GM12878 (cell line): ENCODE measurements at regions not wholly inside any gene's neighbourhood (a gene's known extent, or its start where the extent isn't known, plus 50 kb on each side); places are given as distances from the start of the nearest gene placed in this dataset.

Source experiments
- ATAC-seq: fragments of 200-7000 bp; cut with Tn5 transposase; 3 replicates; pipeline ENCODE4 v1.9.1; 2020; ENCODE audit warnings: mild to moderate bottlenecking, moderate library complexity
- BruUV-seq: library from RNA; stranded (reverse); fragments of 400-500 nt; replicated peaks from 2 replicates; lab custom pipeline; 2021; lab: Mats Ljungman, UMichigan
- CTCF ChIA-PET: fragments of 300-600 bp; sonication (Branson Sonifier 250); formaldehyde crosslinking; extraction: SDS; loops from one replicate; lab custom pipeline; 2021; ENCODE audit warnings: inconsistent platforms; lab: Yijun Ruan, JAX
- POLR2A ChIA-PET: fragments of 350-600 bp; formaldehyde crosslinking; extraction: SDS; loops from one replicate; lab custom pipeline; 2021; ENCODE audit warnings: inconsistent platforms; lab: Charles Lee
- RAD21 ChIA-PET: fragments of 300-600 bp; sonication (Branson Sonifier 250); formaldehyde crosslinking; loops from one replicate; lab custom pipeline; 2023; ENCODE audit warnings: antibody characterized with exemption; ENCODE audit not compliant: unreplicated experiment; lab: Charles Lee
- SMC1A ChIA-PET: fragments of 300-600 bp; sonication (Branson Sonifier 250); formaldehyde crosslinking; loops from one replicate; lab custom pipeline; 2023; ENCODE audit not compliant: unreplicated experiment, uncharacterized antibody; lab: Charles Lee
- DNase-seq: peaks from one replicate; pipeline ENCODE4 v3.0.0-alpha.2; 2011; ENCODE audit warnings: low read depth, low spot score
- FAIRE-seq: peaks from 3 replicates; lab custom pipeline; 2011; peaks lifted over from hg19 to GRCh38; lab: Jason Lieb, UNC
- H2AFZ ChIP-seq: 2 replicates; pipeline ENCODE4 v1.6.0; 2011; ENCODE audit warnings: low read depth, low read length, control low read depth; ENCODE audit not compliant: control insufficient read depth
- H3K27ac ChIP-seq: 2 replicates; pipeline ENCODE4 v1.5.1; 2011; ENCODE audit warnings: control low read depth; ENCODE audit not compliant: control insufficient read depth, insufficient read depth
- H3K27me3 ChIP-seq, 2 experiments: replicated peaks in 1 of 2; 2 replicates each; pipeline versions ENCODE4 v1.6.0 to v1.6.1; 2011; ENCODE audit warnings: low read length in 1 of 2; ENCODE audit not compliant: control insufficient read depth in 2 of 2, insufficient read depth in 2 of 2
- H3K36me3 ChIP-seq, 2 experiments: 2 replicates each; pipeline ENCODE4 v1.5.1; 2011; ENCODE audit warnings: low read length in 1 of 2; ENCODE audit not compliant: control insufficient read depth in 2 of 2, insufficient read depth in 2 of 2
- H3K4me1 ChIP-seq: 2 replicates; pipeline ENCODE4 v1.6.1; 2011; ENCODE audit warnings: mild to moderate bottlenecking, low read length, moderate library complexity, mixed read lengths; ENCODE audit not compliant: control insufficient read depth, insufficient read depth
- H3K4me2 ChIP-seq: 2 replicates; pipeline ENCODE4 v1.6.0; 2011; ENCODE audit warnings: control low read depth; ENCODE audit not compliant: control insufficient read depth, insufficient read depth
- H3K4me3 ChIP-seq: fragments of 200-600 bp; sonication (generic); 2 replicates; pipeline ENCODE4 v1.5.1; 2016
- H3K79me2 ChIP-seq: 2 replicates; pipeline ENCODE4 v1.6.0; 2011; ENCODE audit warnings: low read length; ENCODE audit not compliant: control insufficient read depth, insufficient read depth
- H3K9ac ChIP-seq: 2 replicates; pipeline ENCODE4 v1.8.0; 2011; ENCODE audit warnings: low read length, control low read depth, mixed read lengths; ENCODE audit not compliant: control insufficient read depth, insufficient read depth
- H3K9me3 ChIP-seq: replicated peaks from 3 replicates; pipeline ENCODE4 v1.5.1; 2011; ENCODE audit warnings: mild to moderate bottlenecking, low read length; ENCODE audit not compliant: control insufficient read depth, insufficient read depth
- H4K20me1 ChIP-seq: 2 replicates; pipeline ENCODE4 v1.6.0; 2011; ENCODE audit not compliant: control insufficient read depth, insufficient read depth
- BCL11A ChIP-seq: IDR thresholded peaks from 2 replicates; pipeline ENCODE4 v1.6.1; 2011; ENCODE audit warnings: low read depth, low read length
- BHLHE40 ChIP-seq, 2 experiments: fragments of 450-650 bp in 1 of 2; IDR thresholded peaks; 2 replicates each; pipeline ENCODE4 v1.6.1; 2011 to 2017; ENCODE audit warnings: low read depth in 2 of 2, borderline replicate concordance in 1 of 2, improper control_type of control experiment in 1 of 2, low read length in 1 of 2, mild to moderate bottlenecking in 1 of 2
- CREB1 ChIP-seq: IDR thresholded peaks from 2 replicates; pipeline ENCODE4 v1.6.1; 2012; ENCODE audit warnings: low read depth, mild to moderate bottlenecking, inconsistent platforms
- CREM ChIP-seq: IDR thresholded peaks from 2 replicates; pipeline ENCODE4 v1.6.1; 2014; ENCODE audit warnings: antibody characterized with exemption, low read depth
- DPF2 ChIP-seq: fragments of 450-650 bp; IDR thresholded peaks from 2 replicates; pipeline ENCODE4 v1.6.1; 2017; ENCODE audit warnings: mild to moderate bottlenecking
- EGR1 ChIP-seq, 2 experiments: IDR thresholded peaks; 1 replicate in 1 of 2; 2 replicates in 1 of 2; pipeline ENCODE4 v1.6.1; 2011 to 2012; ENCODE audit warnings: low read depth in 2 of 2, low read length in 2 of 2, borderline replicate concordance in 1 of 2, mild to moderate bottlenecking in 1 of 2, moderate library complexity in 1 of 2
- FOXM1 ChIP-seq: IDR thresholded peaks from 2 replicates; pipeline ENCODE4 v1.6.1; 2012; ENCODE audit warnings: low read depth, mild to moderate bottlenecking, inconsistent platforms, low read length, moderate library complexity
- IKZF1 ChIP-seq: fragments of 450-650 bp; conservative IDR thresholded peaks from 2 replicates; pipeline ENCODE4 v1.6.1; 2017; ENCODE audit warnings: antibody characterized with exemption, mild to moderate bottlenecking
- IKZF2 ChIP-seq, 2 experiments: fragments of 450-650 bp; IDR thresholded peaks; 2 replicates each; pipeline ENCODE4 v1.6.1; 2017; ENCODE audit warnings: mild to moderate bottlenecking in 2 of 2, moderate library complexity in 2 of 2
- MEF2B ChIP-seq: fragments of 450-650 bp; IDR thresholded peaks from 2 replicates; pipeline ENCODE4 v1.6.1; 2018; ENCODE audit warnings: mild to moderate bottlenecking, moderate library complexity; ENCODE audit not compliant: partially characterized antibody, poor library complexity, severe bottlenecking
- MTA3 ChIP-seq: IDR thresholded peaks from 2 replicates; pipeline ENCODE4 v1.6.1; 2012; ENCODE audit warnings: low read length, inconsistent platforms, borderline replicate concordance
- SMC3 ChIP-seq: IDR thresholded peaks from 2 replicates; pipeline ENCODE4 v1.6.1; 2011; ENCODE audit warnings: low read length, improper control_type of control experiment, borderline replicate concordance
- TCF12 ChIP-seq: IDR thresholded peaks from 2 replicates; pipeline ENCODE4 v1.6.1; 2011; ENCODE audit warnings: low read depth, mild to moderate bottlenecking, low read length
- YY1 ChIP-seq: IDR thresholded peaks from 2 replicates; pipeline ENCODE4 v1.6.1; 2011; ENCODE audit warnings: low read depth, mild to moderate bottlenecking, low read length
- WGBS: methylation state at CpG from one replicate; pipeline ENCODE4 v1.1.6; 2016; ENCODE audit warnings: low lambda C conversion rate; ENCODE audit not compliant: insufficient replicate concordance, insufficient coverage; ENCODE audit errors: missing lambda C conversion rate; 5-methylcytosine and 5-hydroxymethylcytosine counted together
- in situ Hi-C: fragments of 300-500 bp; cut with MboI; formaldehyde crosslinking; loops from 9 replicates; pipeline ENCODE4 v1.14.3; 2018; ENCODE audit warnings: mixed read lengths
- intact Hi-C: fragments of 100-400 bp; cut with micrococcal nuclease; formaldehyde crosslinking; loops from one replicate; pipeline ENCODE4 v1.14.2; 2022; ENCODE audit not compliant: unreplicated experiment
- TF ChIP-seq, protein P1 (sequence below): fragments of 450-650 bp; IDR thresholded peaks from 2 replicates; pipeline ENCODE4 v1.6.1; 2017; ENCODE audit warnings: mild to moderate bottlenecking, moderate library complexity
- TF ChIP-seq, protein P2 (sequence below): IDR thresholded peaks from 2 replicates; pipeline ENCODE4 v1.6.1; 2012; ENCODE audit warnings: low read depth, low read length, improper control_type of control experiment
- TF ChIP-seq, protein P3 (sequence below): fragments of 450-650 bp; IDR thresholded peaks from 2 replicates; pipeline ENCODE4 v1.6.1; 2016; ENCODE audit warnings: mild to moderate bottlenecking
- TF ChIP-seq, protein P4 (sequence below): IDR thresholded peaks from 2 replicates; pipeline ENCODE4 v1.6.1; 2011; ENCODE audit warnings: mild to moderate bottlenecking, low read depth, low read length, moderate library complexity; ENCODE audit not compliant: insufficient replicate concordance

DNA sequence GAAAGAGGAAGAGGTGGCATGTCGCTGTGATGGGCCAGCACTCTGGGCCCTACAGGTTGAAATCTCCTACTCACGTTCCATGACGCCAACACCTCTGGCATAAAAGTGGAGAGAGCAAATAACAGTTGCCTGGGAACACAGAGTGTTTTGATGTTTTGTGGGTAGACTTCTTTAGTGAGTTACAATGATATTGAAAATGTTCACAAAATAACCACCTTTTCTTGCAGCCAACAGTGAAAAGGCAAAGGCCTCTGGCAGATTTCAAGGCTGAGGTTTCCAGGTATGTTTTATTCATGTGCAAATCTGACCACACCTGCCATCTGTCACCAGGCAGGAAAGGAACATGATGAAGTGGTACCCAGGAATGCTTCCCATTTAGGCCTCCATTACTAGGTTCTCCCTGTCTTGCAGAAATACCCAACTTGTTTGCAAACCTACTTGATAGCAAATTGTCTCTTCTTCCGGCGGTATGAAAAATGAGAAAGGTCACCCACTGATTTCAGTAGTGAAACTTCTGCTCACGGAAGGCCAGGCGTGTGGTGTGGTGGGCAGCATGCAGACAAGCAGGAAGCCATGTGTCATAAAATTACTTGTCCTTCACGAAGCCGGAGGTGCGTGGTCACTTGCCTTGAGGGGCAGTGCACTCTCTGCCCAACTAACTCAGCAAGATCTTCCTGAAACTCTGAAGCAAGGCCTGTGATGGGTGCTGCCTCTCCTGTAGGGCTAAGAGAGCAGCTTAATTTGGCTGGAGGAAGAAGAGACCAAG, 299.1 kb upstream of the PRDM1 start:
- Histone ChIP-seq H3K4me2 (no peak overlapping the region; the same call in 1 of the 2 replicates), H3K27ac (no peak overlapping the region), H3K4me1 (peaks cover 33% of the 10 kb centered on the region), H2AFZ (no peak overlapping the region), H4K20me1 (no peaks in the 10 kb centered on the region), H3K9me3 (peaks cover 16% of the 10 kb centered on the region), H3K36me3 (no peaks in the 10 kb centered on the region), H3K4me3 (no peak overlapping the region), H3K9ac (no peak overlapping the region), H3K27me3 (no peaks in the 10 kb centered on the region), H3K79me2 (no peaks in the 10 kb centered on the region)
- ATAC-seq (peak; percentile 77), DNase-seq (peak; percentile 74), FAIRE-seq (no peak)
- POLR2A ChIA-PET = no interaction called here
- intact Hi-C loops = loop anchor here (5.0 kb wide), 1 partner anchor 355 kb away; no protein-coding TSS in a partner anchor
- WGBS = 27% methylated on average over 10 of the region's 10 CpGs
- no TSS peak for BruUV-seq
- CTCF ChIA-PET = no interaction called here
- in situ Hi-C loops = no loop called here
- SMC1A ChIA-PET = no interaction called here
- RAD21 ChIA-PET = no interaction called here
- TF ChIP-seq EGR1 (IDR thresholded peaks at IDR 0.05; ENCODE audit: borderline replicate concordance in 1 of 2, low read depth in 2 of 2, low read length in 2 of 2) (peak in 1 of 2 experiments; percentile 48; a peak in 1 of 3 replicates), DPF2 (peak; percentile 57; the same call in 1 of the 2 replicates), MTA3 (peak; percentile 78; the same call in 1 of the 2 replicates), BHLHE40 (IDR thresholded peaks at IDR 0.05; ENCODE audit: borderline replicate concordance in 1 of 2, low read depth in 2 of 2, low read length in 1 of 2) (peak; percentile 32 to 41; a peak in 2 of 4 replicates), CREM (peak; percentile 69), MEF2B (peak; percentile 60), IKZF1 (peak; percentile 63), TCF12 (0 out of 2 replicates have a peak, but pooled peaks have one; percentile 47), FOXM1 (peak; percentile 83), BCL11A (peak; percentile 92), IKZF2 (IDR thresholded peaks at IDR 0.05) (peak; percentile 48 to 69; a peak in 3 of 4 replicates), YY1 (no peak), CREB1 (peak; percentile 54; the same call in 1 of the 2 replicates), SMC3 (no peak)
- TF ChIP-seq, protein P1, sequence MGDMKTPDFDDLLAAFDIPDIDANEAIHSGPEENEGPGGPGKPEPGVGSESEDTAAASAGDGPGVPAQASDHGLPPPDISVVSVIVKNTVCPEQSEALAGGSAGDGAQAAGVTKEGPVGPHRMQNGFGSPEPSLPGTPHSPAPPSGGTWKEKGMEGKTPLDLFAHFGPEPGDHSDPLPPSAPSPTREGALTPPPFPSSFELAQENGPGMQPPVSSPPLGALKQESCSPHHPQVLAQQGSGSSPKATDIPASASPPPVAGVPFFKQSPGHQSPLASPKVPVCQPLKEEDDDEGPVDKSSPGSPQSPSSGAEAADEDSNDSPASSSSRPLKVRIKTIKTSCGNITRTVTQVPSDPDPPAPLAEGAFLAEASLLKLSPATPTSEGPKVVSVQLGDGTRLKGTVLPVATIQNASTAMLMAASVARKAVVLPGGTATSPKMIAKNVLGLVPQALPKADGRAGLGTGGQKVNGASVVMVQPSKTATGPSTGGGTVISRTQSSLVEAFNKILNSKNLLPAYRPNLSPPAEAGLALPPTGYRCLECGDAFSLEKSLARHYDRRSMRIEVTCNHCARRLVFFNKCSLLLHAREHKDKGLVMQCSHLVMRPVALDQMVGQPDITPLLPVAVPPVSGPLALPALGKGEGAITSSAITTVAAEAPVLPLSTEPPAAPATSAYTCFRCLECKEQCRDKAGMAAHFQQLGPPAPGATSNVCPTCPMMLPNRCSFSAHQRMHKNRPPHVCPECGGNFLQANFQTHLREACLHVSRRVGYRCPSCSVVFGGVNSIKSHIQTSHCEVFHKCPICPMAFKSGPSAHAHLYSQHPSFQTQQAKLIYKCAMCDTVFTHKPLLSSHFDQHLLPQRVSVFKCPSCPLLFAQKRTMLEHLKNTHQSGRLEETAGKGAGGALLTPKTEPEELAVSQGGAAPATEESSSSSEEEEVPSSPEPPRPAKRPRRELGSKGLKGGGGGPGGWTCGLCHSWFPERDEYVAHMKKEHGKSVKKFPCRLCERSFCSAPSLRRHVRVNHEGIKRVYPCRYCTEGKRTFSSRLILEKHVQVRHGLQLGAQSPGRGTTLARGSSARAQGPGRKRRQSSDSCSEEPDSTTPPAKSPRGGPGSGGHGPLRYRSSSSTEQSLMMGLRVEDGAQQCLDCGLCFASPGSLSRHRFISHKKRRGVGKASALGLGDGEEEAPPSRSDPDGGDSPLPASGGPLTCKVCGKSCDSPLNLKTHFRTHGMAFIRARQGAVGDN = peak; percentile 92
- TF ChIP-seq, protein P2, sequence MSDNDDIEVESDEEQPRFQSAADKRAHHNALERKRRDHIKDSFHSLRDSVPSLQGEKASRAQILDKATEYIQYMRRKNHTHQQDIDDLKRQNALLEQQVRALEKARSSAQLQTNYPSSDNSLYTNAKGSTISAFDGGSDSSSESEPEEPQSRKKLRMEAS = peak; percentile 89
- TF ChIP-seq, protein P3, sequence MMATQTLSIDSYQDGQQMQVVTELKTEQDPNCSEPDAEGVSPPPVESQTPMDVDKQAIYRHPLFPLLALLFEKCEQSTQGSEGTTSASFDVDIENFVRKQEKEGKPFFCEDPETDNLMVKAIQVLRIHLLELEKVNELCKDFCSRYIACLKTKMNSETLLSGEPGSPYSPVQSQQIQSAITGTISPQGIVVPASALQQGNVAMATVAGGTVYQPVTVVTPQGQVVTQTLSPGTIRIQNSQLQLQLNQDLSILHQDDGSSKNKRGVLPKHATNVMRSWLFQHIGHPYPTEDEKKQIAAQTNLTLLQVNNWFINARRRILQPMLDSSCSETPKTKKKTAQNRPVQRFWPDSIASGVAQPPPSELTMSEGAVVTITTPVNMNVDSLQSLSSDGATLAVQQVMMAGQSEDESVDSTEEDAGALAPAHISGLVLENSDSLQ = 0 out of 2 replicates have a peak, but pooled peaks have one; percentile 30
- TF ChIP-seq, protein P4, sequence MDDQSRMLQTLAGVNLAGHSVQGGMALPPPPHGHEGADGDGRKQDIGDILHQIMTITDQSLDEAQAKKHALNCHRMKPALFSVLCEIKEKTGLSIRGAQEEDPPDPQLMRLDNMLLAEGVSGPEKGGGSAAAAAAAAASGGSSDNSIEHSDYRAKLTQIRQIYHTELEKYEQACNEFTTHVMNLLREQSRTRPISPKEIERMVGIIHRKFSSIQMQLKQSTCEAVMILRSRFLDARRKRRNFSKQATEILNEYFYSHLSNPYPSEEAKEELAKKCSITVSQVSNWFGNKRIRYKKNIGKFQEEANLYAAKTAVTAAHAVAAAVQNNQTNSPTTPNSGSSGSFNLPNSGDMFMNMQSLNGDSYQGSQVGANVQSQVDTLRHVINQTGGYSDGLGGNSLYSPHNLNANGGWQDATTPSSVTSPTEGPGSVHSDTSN = peak; percentile 27
